ENCODE measurements at regions not wholly inside any gene's neighbourhood (a gene's known extent, or its start where the extent isn't known, plus 50 kb on each side); places are given as distances from the start of the nearest gene placed in this dataset.

- no peak for TF ChIP-seq CTCF (IDR thresholded peaks at IDR 0.05)
- TF ChIP-seq ZFX (IDR thresholded peaks at IDR 0.05; ENCODE audit: borderline replicate concordance), result no peak
These were observed 83.1 kb upstream of the CCDC54 start for GRCh38 chr3:107294117-107294516.

Data from 22Rv1 (cell line).